Pancreas (tissue), 10 donors: ENCODE measurements at regions not wholly inside any gene's neighbourhood (a gene's known extent, or its start where the extent isn't known, plus 50 kb on each side); places are given as distances from the start of the nearest gene placed in this dataset.

Experiments used
- ATAC-seq, 4 donors: fragments of 200-7000 bp; cut with Tn5 transposase; one replicate each; pipeline versions ENCODE4 v1.8.0 to v1.9.1; 2020; ENCODE audit warnings: mild to moderate bottlenecking in 4 of 4, moderate library complexity in 4 of 4
- DNase-seq, 6 donors: peaks; one replicate each; pipeline ENCODE4 v3.0.0-alpha.2; 2020
- FAIRE-seq: peaks from 2 replicates; lab custom pipeline; 2012; peaks lifted over from hg19 to GRCh38; lab: Jason Lieb, UNC
- H3K27ac ChIP-seq, 4 donors: fragments of 200-600 bp; sonication (generic); 1 replicate in 3 of 4; 2 replicates in 1 of 4; pipeline versions ENCODE4 v1.5.0 to v1.8.0; 2020
- H3K27me3 ChIP-seq, 4 donors: fragments of 200-600 bp; one replicate each; pipeline ENCODE4 v1.8.0; 2021
- H3K36me3 ChIP-seq, 3 donors: fragments of 200-600 bp; sonication (generic) in 1 of 3; one replicate each; pipeline versions ENCODE4 v1.5.0 to v1.8.0; 2020 to 2021
- H3K4me1 ChIP-seq, 3 donors: fragments of 200-600 bp; one replicate each; pipeline ENCODE4 v1.8.0; 2021
- H3K4me3 ChIP-seq, 4 donors: fragments of 200-600 bp; sonication (generic) in 2 of 4; one replicate each; pipeline versions ENCODE4 v1.5.0 to v1.8.0; 2020 to 2021
- H3K9me3 ChIP-seq, 4 donors: fragments of 200-600 bp; one replicate each; pipeline ENCODE4 v1.8.0; 2021
- CTCF ChIP-seq, 4 donors: fragments of 200-600 bp; sonication (generic) in 3 of 4; IDR thresholded peaks; one replicate each; pipeline versions ENCODE4 v1.5.0 to v1.8.0; 2021; ENCODE audit warnings: antibody characterized with exemption in 4 of 4
- WGBS, 2 donors: extraction: QIAGEN DNeasy Blood & Tissue Kit; methylation state at CpG; one replicate each; pipeline ENCODE4 v1.1.7; 2013; 5-methylcytosine and 5-hydroxymethylcytosine counted together
- intact Hi-C, 3 donors: fragments of 100-400 bp; cut with DNase I; formaldehyde crosslinking; loops; one replicate each; pipeline versions ENCODE4 v1.11.1 to v1.14.2; 2022
- donor health status: healthy with polysubstance abuse.
- donor health status: DM: no; HTN: no; CAD: no; lungs with moderate emphysema.
- donor health status: DM: no; HTN: no; CAD: no.
- donor health status: control.
- donor health status: control.
- donor health status: Bipolar disorder and iron deficiency.
- donor health status: DM: yes; HTN: yes; CAD: no.
- donor health status: DM: no; HTN: no; CAD: no.
- donor health status: DM: no; HTN: no; CAD: no.
- donor health status: DM: yes; HTN: yes; CAD: no.

DNA sequence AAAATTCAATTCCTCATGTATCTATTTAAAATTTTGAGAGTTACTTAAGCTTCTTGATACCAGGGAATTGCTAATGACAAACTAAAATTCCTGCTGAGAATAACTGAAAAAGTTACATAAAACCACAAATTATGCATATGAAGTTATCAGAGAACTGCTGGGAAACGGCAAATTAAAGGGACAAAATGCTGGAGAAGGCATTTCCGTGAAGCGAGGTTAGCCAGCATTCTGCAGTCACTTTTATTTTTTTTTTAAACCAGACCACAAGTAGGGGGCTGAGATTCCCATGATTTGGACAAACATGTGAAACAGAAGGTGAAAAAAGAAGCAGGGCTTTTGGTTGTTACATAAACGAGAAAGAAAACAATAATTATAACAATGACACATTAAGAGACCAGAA lies 737.6 kb upstream of the CHRM3 start:
- FAIRE-seq (no peak), DNase-seq (no peak), ATAC-seq (no peak)
- Histone ChIP-seq H3K4me3 (no peak overlapping the region), H3K4me1 (no peaks in the 10 kb centered on the region), H3K27me3 (no peaks in the 10 kb centered on the region), H3K36me3 (no peaks in the 10 kb centered on the region), H3K27ac (no peak overlapping the region), H3K9me3 (no peaks in the 10 kb centered on the region)
- TF ChIP-seq CTCF (IDR thresholded peaks at IDR 0.05) = no peak
- intact Hi-C loops = no loop called here
- WGBS, 2 donors = 69 to 71% methylated on average over 4 of the region's 4 CpGs

DNA sequence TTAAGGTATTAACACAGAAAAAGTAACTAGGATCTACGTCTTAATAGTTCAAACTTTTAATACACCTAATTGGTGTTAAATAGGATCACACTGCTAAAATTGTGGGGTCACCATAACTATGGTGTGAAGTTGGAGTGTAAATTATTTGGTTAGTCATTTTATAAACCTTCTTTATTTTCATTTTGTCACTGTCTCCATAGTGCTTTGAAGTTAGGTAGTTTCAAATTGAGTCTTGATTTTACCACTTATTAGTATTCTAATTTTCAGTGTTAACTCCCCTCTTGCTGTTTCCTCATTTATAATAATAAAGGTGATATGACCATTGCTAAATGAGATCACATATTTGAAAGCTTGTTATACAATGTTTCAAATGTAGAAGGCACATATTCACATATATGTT lies 738.1 kb upstream of the CHRM3 start:
- no peak for TF ChIP-seq CTCF (IDR thresholded peaks at IDR 0.05)
- Histone ChIP-seq H3K27me3 (no peaks in the 10 kb centered on the region), H3K27ac (no peak overlapping the region), H3K4me3 (no peak overlapping the region), H3K36me3 (no peaks in the 10 kb centered on the region), H3K9me3 (no peaks in the 10 kb centered on the region), H3K4me1 (no peaks in the 10 kb centered on the region)
- intact Hi-C loops = no loop called here
- ATAC-seq = no peak
- whole genome bisulfite sequencing, 2 donors = 57 to 66% methylated on average over 1 of the region's 1 CpG
- no peak for FAIRE-seq
- DNase-seq = no peak

DNA sequence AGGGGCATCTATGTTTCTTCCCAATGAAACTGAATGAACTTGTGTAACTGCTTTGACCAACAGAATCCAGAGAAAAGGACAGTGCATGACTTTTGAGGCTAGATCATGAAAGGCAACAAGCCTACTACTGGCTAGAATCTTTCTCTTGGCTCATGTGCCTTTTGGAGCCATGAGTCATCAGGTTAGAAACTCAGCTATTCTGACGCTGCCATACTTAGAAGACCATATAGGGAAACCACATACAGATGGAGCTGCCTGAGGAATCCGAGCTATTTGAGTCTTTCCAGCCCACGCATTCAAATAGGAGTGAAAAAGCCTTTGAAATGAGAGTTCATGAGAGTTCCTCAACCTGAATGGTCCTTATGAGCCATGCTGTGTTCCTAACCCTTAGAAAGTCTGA lies 738.5 kb upstream of the CHRM3 start:
- WGBS, 2 donors = 41 to 42% methylated on average over 3 of the region's 3 CpGs
- FAIRE-seq (no peak), ATAC-seq (peak in 1 of 4 donors; percentile 36)

DNA sequence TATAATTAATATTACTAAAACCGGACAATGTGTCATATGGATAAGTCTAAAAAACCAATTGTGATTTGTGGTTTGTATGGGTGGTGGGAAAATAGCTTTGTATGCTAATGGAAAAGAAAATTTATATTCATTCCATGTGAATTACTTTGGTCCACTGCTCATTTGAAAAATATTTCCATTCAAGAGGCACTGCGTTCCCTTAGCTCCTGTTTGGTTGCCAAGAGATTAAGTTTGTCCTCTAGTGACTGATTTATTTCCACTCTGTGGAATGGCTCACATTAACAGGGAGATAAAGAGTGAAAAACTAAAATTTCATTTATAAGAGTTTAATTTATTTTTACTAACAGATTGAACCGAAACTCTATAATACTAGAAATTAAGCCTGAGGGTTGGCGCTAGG lies 744.1 kb upstream of the CHRM3 start:
- no peak overlapping the region for H3K27ac ChIP-seq
- no peak for FAIRE-seq
- no peak overlapping the region for H3K4me3 ChIP-seq
- intact Hi-C loops = no loop called here
- no peaks in the 10 kb centered on the region for H3K36me3 ChIP-seq
- 75% methylated on average over 4 of the region's 4 CpGs for WGBS, 2 donors
- TF ChIP-seq CTCF (IDR thresholded peaks at IDR 0.05) = no peak
- no peaks in the 10 kb centered on the region for H3K9me3 ChIP-seq
- no peak for DNase-seq
- ATAC-seq = no peak
- H3K27me3 ChIP-seq = no peaks in the 10 kb centered on the region
- no peaks in the 10 kb centered on the region for H3K4me1 ChIP-seq

More for the DNA sequence above, 738.5 kb upstream of the CHRM3 start:
- no peak for TF ChIP-seq CTCF (IDR thresholded peaks at IDR 0.05)
- no peaks in the 10 kb centered on the region for H3K27me3 ChIP-seq
- no peak overlapping the region for H3K4me3 ChIP-seq
- H3K27ac ChIP-seq = no peak overlapping the region
- H3K4me1 ChIP-seq = no peaks in the 10 kb centered on the region
- intact Hi-C loops = no loop called here
- no peaks in the 10 kb centered on the region for H3K36me3 ChIP-seq
- no peak for DNase-seq
- H3K9me3 ChIP-seq = no peaks in the 10 kb centered on the region

GRCh38 chr1:238639861-238640260 lies 746.5 kb upstream of the CHRM3 start:
- ATAC-seq (no peak), FAIRE-seq (no peak)
- H3K27me3 ChIP-seq = no peaks in the 10 kb centered on the region

More at GRCh38 chr1:238639861-238640260, 746.5 kb upstream of the CHRM3 start:
- Histone ChIP-seq H3K9me3 (no peaks in the 10 kb centered on the region), H3K27ac (no peak overlapping the region), H3K4me1 (no peaks in the 10 kb centered on the region), H3K4me3 (no peak overlapping the region), H3K36me3 (no peaks in the 10 kb centered on the region)
- intact Hi-C loops = no loop called here
- no peak for TF ChIP-seq CTCF (IDR thresholded peaks at IDR 0.05)
- no peak for DNase-seq
